GM19372 (cell line): ENCODE measurements at regions not wholly inside any gene's neighbourhood (a gene's known extent, or its start where the extent isn't known, plus 50 kb on each side); places are given as distances from the start of the nearest gene placed in this dataset.
"Not testable (repeated sequence)": the region's sequence is repeated elsewhere in the genome, so short reads cannot be mapped to it uniquely, and the experiment has no call there.

ENCODE experiments used
- ATAC-seq: cut with Tn5 transposase; IDR thresholded peaks from one replicate; pipeline ENCODE4 v1.9.1; 2021; ENCODE audit warnings: mild to moderate bottlenecking, low read depth, moderate library complexity; ENCODE audit not compliant: unreplicated experiment

- not testable (repeated sequence) for ATAC-seq
Measured at GRCh38 chr2:89756616-89757015, 1065.1 kb downstream of the RPIA start.

- ATAC-seq: not testable (repeated sequence)
Measured at GRCh38 chr2:89758332-89759026, 1067.0 kb downstream of the RPIA start.

DNA sequence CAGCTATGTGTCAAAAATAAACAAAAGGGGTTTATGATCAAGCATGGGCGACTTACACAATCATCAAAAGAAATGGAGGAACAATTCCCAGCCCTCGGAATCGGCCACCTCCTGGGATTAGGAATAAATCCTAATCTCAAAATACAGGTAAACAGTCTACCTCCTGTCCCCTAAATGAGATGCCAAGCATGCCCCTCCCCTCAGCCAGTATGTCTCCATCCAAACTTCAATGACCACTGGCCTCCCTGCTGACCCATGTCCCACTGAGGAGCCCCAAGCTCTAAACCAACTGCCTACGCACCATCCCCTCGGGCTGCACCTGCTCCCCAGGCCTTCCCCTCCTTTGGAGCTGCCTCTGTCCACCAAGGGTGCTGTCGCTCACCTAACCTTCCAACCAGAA lies 1069.3 kb downstream of the RPIA start:
- ATAC-seq: not testable (repeated sequence)

- ATAC-seq: not testable (repeated sequence)
Measured at GRCh38 chr2:89761171-89761570, 1069.7 kb downstream of the RPIA start.

GRCh38 chr2:89761863-89762262 lies 1070.4 kb downstream of the RPIA start:
- not testable (repeated sequence) for ATAC-seq

GRCh38 chr2:89762461-89763253 lies 1071.2 kb downstream of the RPIA start:
- not testable (repeated sequence) for ATAC-seq

- no peak for ATAC-seq
Measured at GRCh38 chr2:89763254-89763580, 1071.7 kb downstream of the RPIA start.

GRCh38 chr2:89763581-89764485 lies 1072.4 kb downstream of the RPIA start:
- ATAC-seq: no peak

GRCh38 chr2:89764571-89765360 lies 1073.3 kb downstream of the RPIA start:
- not testable (repeated sequence) for ATAC-seq

DNA sequence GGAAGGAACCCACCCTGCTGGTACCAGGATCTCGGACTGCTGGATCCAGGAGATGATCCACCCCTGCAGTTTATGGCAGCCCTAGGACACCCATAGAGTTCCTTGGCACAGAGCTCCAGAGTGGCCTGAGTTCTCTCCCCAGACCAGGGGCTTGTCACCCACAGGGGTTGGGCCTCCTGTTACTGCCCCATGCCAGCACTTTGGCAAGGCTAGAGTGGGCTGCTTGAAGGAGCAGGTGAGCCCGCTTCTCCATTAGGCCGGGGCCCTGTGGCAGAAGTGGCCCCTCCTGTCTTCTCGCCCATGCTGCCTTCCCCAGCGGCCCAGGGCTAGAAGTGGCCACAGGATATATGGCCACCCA lies 1073.9 kb downstream of the RPIA start:
- not testable (repeated sequence) for ATAC-seq

- not testable (repeated sequence) for ATAC-seq
Measured at GRCh38 chr2:89766141-89766990, 1074.9 kb downstream of the RPIA start.

GRCh38 chr2:89767058-89767457 lies 1075.6 kb downstream of the RPIA start:
- not testable (repeated sequence) for ATAC-seq

DNA sequence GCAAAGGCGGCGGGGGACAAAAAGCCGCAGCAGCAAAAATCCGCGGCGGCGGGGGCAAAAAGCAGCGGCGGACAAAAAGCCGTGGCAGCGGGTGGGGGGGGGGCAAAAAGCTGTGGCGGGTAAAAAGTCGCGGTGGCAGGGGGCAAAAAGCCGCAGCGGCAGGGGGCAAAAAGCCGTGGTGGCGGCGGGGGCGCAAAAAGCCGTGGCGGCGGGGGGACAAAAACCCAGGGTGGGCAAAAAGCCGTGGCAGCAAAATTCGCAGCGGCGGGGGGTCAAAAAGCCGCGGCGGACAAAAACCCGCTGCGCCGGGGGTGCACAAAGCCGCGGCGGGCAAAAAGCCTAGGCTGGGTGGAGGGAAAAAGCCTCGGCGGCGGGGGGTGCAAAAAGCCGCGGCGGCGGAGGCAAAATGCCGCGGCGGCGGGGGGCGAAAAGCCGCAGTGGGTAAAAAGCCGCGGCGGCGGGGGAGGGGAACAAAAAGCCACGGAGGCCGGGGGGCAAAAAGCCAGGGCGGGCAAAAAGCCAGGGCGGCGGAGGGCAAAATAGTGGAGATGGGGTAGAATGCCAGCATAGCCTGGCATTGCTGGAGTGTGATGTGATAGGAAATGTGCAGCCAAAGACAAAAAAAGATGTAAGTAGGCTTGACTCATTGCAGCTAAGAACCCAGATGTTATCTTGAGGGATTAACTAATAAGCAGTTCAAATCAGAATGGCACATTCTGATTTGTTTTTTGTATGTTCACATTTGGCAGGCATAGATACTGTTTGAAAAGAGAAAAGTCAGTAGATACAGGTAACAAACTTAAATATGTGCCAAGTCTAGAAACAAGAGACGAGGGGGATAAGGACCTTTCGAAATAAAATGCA lies 1076.3 kb downstream of the RPIA start:
- ATAC-seq: no peak

DNA sequence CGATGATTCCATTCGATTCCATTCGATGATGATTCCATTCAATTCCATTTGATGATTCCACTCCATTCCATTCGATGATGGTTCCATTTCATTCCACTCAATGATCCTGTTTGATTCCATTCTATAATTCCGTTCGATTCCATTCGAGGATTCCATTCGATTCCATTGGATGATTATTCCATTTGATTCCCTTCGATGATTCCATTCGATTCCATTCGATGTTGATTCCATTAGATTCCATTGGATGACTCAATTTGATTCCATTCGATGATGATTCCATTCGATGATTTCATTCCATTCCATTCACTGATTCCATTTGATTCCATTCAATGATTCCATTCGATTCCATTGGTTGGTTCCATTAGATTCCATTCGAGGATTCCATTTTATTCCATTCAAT lies 1084.4 kb downstream of the RPIA start:
- no peak for ATAC-seq

DNA sequence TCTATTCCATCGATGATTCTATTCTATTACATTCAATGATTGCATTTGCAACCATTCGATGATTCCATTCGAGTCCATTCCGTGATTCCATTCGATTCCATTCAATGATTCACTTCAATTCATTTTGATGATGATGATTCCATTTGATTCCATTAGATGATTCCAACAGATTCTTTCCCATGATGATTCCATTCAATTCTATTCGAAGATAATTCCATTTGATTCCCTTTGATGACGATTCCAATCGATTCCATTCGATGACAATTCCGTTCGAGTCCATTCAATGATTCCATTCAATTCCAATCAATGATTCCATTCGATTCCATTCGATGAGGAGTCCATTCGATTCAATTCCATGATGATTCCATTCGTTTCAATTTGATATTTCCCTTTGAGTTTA lies 1088.8 kb downstream of the RPIA start:
- ATAC-seq: no peak

GRCh38 chr2:89781962-89782361 lies 1090.5 kb downstream of the RPIA start:
- no peak for ATAC-seq

DNA sequence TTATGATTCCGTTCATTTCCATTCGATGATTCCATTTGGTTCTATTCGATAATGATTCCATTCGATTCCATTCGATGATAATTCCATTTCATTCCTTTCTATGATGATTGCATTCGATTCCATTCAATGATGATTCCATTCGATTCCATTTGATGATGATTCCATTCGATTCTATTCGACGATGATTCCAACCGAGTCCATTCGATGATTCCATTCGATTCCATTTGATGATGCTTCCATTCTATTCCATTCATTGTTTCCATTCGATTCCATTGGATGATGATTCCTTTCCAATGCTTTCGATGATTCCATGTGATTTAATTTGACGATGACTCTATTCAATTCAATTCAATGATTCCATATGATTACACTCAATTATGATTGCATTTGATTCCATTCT lies 1093.5 kb downstream of the RPIA start:
- no peak for ATAC-seq

DNA sequence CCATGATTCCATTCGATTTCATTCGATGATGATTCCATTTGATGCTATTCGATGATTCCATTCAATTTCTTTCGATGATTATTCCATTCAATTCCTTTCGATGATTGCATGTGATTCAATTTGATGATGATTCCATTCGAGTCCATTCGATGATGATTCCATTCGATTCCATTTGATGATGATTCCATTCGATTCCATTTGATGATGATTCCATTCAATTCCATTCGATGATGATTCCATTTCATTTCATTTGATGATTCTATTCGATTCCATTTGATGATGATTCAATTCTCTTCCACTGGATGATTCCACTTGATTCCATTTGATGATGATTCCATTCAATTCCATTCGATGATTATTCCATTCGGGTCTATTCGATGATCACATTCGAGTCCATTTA lies 1094.1 kb downstream of the RPIA start:
- not testable (repeated sequence) for ATAC-seq
